GM18511 (cell line): ENCODE measurements at regions not wholly inside any gene's neighbourhood (a gene's known extent, or its start where the extent isn't known, plus 50 kb on each side); places are given as distances from the start of the nearest gene placed in this dataset.
"Not testable (repeated sequence)": the region's sequence is repeated elsewhere in the genome, so short reads cannot be mapped to it uniquely, and the experiment has no call there.

Source experiments
- ATAC-seq: cut with Tn5 transposase; IDR thresholded peaks from one replicate; pipeline ENCODE4 v1.9.1; 2021; ENCODE audit warnings: mild to moderate bottlenecking, moderate library complexity; ENCODE audit not compliant: unreplicated experiment

- ATAC-seq, result not testable (repeated sequence)
Observed at GRCh38 chr17:20840987-20841865, 201.6 kb downstream of the USP22 start.

GRCh38 chr17:20842012-20842411 is 200.8 kb downstream of the USP22 start:
- not testable (repeated sequence) for ATAC-seq

- ATAC-seq, result not testable (repeated sequence)
Observed at GRCh38 chr17:20843261-20843660, 199.6 kb downstream of the USP22 start.

GRCh38 chr17:20843799-20844553 is 198.8 kb downstream of the USP22 start:
- ATAC-seq, result not testable (repeated sequence)

- ATAC-seq, result not testable (repeated sequence)
Observed at GRCh38 chr17:20848869-20849443, 193.9 kb downstream of the USP22 start.

- not testable (repeated sequence) for ATAC-seq
Observed at GRCh38 chr17:20851591-20852238, 191.1 kb downstream of the USP22 start.

GRCh38 chr17:20852239-20852989 is 190.4 kb downstream of the USP22 start:
- ATAC-seq, result no peak

GRCh38 chr17:20852990-20853370 is 189.8 kb downstream of the USP22 start:
- ATAC-seq, result no peak

- ATAC-seq, result not testable (repeated sequence)
Observed at GRCh38 chr17:20855910-20856470, 186.8 kb downstream of the USP22 start.

- not testable (repeated sequence) for ATAC-seq
Observed at GRCh38 chr17:20866444-20867209, 176.2 kb downstream of the USP22 start.

- ATAC-seq, result not testable (repeated sequence)
Observed at GRCh38 chr17:20867436-20867937, 175.3 kb downstream of the USP22 start.

- ATAC-seq, result not testable (repeated sequence)
Observed at GRCh38 chr17:20867938-20868661, 174.7 kb downstream of the USP22 start.

- not testable (repeated sequence) for ATAC-seq
Observed at GRCh38 chr17:20868662-20869007, 174.2 kb downstream of the USP22 start.

- not testable (repeated sequence) for ATAC-seq
Observed at GRCh38 chr17:20873173-20873572, 169.6 kb downstream of the USP22 start.

- not testable (repeated sequence) for ATAC-seq
Observed at GRCh38 chr17:20873688-20874328, 169.0 kb downstream of the USP22 start.

GRCh38 chr17:20877384-20877783 is 165.4 kb downstream of the USP22 start:
- ATAC-seq, result not testable (repeated sequence)

- ATAC-seq, result no peak
Observed at GRCh38 chr17:20890338-20890737, 152.5 kb downstream of the USP22 start.

- not testable (repeated sequence) for ATAC-seq
Observed at GRCh38 chr17:20895426-20895825, 147.4 kb downstream of the USP22 start.
